Mesenchymal stem cell (in vitro differentiated cells and primary cell): ENCODE measurements at regions not wholly inside any gene's neighbourhood (a gene's known extent, or its start where the extent isn't known, plus 50 kb on each side); places are given as distances from the start of the nearest gene placed in this dataset.

Experiments
- DNase-seq: peaks from one replicate; pipeline ENCODE4 v3.0.0-alpha.2; 2013
- H2AFZ ChIP-seq: one replicate; pipeline ENCODE4 v1.6.1; 2013; ENCODE audit warnings: low read depth, mild to moderate bottlenecking, control low read depth, inconsistent platforms, low read length, moderate library complexity
- H2AK5ac ChIP-seq: 2 replicates; pipeline ENCODE4 v1.6.1; 2013; ENCODE audit warnings: low read length, moderate library complexity, mild to moderate bottlenecking, inconsistent platforms; ENCODE audit not compliant: severe bottlenecking
- H2BK120ac ChIP-seq: one replicate; pipeline ENCODE4 v1.6.1; 2013; ENCODE audit warnings: low read depth, mild to moderate bottlenecking, inconsistent platforms, low read length, moderate library complexity
- H2BK12ac ChIP-seq, 2 experiments: one replicate each; pipeline ENCODE4 v1.6.1; 2013; ENCODE audit warnings: inconsistent platforms in 2 of 2, low read length in 2 of 2, mild to moderate bottlenecking in 2 of 2, moderate library complexity in 2 of 2, control low read depth in 1 of 2
- H2BK15ac ChIP-seq: one replicate; pipeline ENCODE4 v1.6.1; 2013; ENCODE audit warnings: mild to moderate bottlenecking, low read depth, inconsistent platforms; ENCODE audit not compliant: poor library complexity, severe bottlenecking
- H2BK5ac ChIP-seq: 2 replicates; pipeline ENCODE4 v1.6.1; 2013; ENCODE audit warnings: low read depth, mild to moderate bottlenecking, low read length, control low read depth, inconsistent platforms; ENCODE audit not compliant: poor library complexity, severe bottlenecking
- H3K14ac ChIP-seq, 2 experiments: one replicate each; pipeline ENCODE4 v1.6.1; 2013; ENCODE audit warnings: inconsistent platforms in 2 of 2, low read length in 2 of 2, control low read depth in 1 of 2, mild to moderate bottlenecking in 1 of 2, moderate library complexity in 1 of 2
- H3K18ac ChIP-seq, 2 experiments: one replicate each; pipeline ENCODE4 v1.6.1; 2013; ENCODE audit warnings: inconsistent platforms in 2 of 2, low read length in 2 of 2, control low read depth in 1 of 2, low read depth in 1 of 2, mild to moderate bottlenecking in 1 of 2
- H3K23ac ChIP-seq, 2 experiments: one replicate each; pipeline ENCODE4 v1.6.1; 2013; ENCODE audit warnings: inconsistent platforms in 2 of 2, low read length in 2 of 2, mild to moderate bottlenecking in 2 of 2, moderate library complexity in 2 of 2, control low read depth in 1 of 2
- H3K27ac ChIP-seq: 2 replicates; pipeline ENCODE4 v1.5.1; 2013; ENCODE audit warnings: mild to moderate bottlenecking, moderate library complexity, low read length, control low read depth, inconsistent platforms; ENCODE audit not compliant: poor library complexity, severe bottlenecking
- H3K27me3 ChIP-seq, 2 experiments: 2 replicates each; pipeline versions ENCODE4 v1.6.1 to v1.7.0; 2013; ENCODE audit warnings: low read length in 2 of 2, mild to moderate bottlenecking in 2 of 2, moderate library complexity in 2 of 2, control low read depth in 1 of 2, inconsistent platforms in 1 of 2; ENCODE audit not compliant: control insufficient read depth in 1 of 2, insufficient read depth in 1 of 2
- H3K36me3 ChIP-seq, 2 experiments: 2 replicates each; pipeline versions ENCODE4 v1.6.1 to v1.7.0; 2013; ENCODE audit warnings: low read length in 2 of 2, control low read depth in 1 of 2, inconsistent platforms in 1 of 2, low read depth in 1 of 2, mild to moderate bottlenecking in 1 of 2; ENCODE audit not compliant: insufficient read depth in 2 of 2, control insufficient read depth in 1 of 2
- H3K4ac ChIP-seq, 2 experiments: one replicate each; pipeline ENCODE4 v1.6.1; 2013; ENCODE audit warnings: inconsistent platforms in 2 of 2, low read length in 2 of 2, mild to moderate bottlenecking in 2 of 2, moderate library complexity in 2 of 2, control low read depth in 1 of 2, low read depth in 1 of 2
- H3K4me1 ChIP-seq: 2 replicates; pipeline ENCODE4 v1.6.1; 2013; ENCODE audit warnings: low read depth, low read length, control low read depth; ENCODE audit not compliant: control insufficient read depth, insufficient read depth
- H3K4me2 ChIP-seq: 2 replicates; pipeline ENCODE4 v1.6.1; 2013; ENCODE audit warnings: low read length, mild to moderate bottlenecking, inconsistent platforms; ENCODE audit not compliant: poor library complexity, severe bottlenecking
- H3K4me3 ChIP-seq, 2 experiments: 2 replicates each; pipeline versions ENCODE4 v1.5.1 to v1.7.0; 2013; ENCODE audit warnings: low read length in 2 of 2, mild to moderate bottlenecking in 2 of 2, control low read depth in 1 of 2, low read depth in 1 of 2; ENCODE audit not compliant: insufficient read depth in 1 of 2
- H3K79me1 ChIP-seq: replicated peaks from 2 replicates; pipeline ENCODE4 v1.6.1; 2013; ENCODE audit warnings: mild to moderate bottlenecking, control low read depth, low read length, inconsistent platforms; ENCODE audit not compliant: poor library complexity, severe bottlenecking
- H3K9ac ChIP-seq: 2 replicates; pipeline ENCODE4 v1.7.0; 2013; ENCODE audit warnings: mild to moderate bottlenecking, low read length, moderate library complexity
- H3K9me3 ChIP-seq: 2 replicates; pipeline ENCODE4 v1.7.0; 2013; ENCODE audit warnings: mild to moderate bottlenecking, low read length; ENCODE audit not compliant: control insufficient read depth
- H4K8ac ChIP-seq: one replicate; pipeline ENCODE4 v1.6.1; 2013; ENCODE audit warnings: inconsistent platforms, mild to moderate bottlenecking, low read length, moderate library complexity
- H4K91ac ChIP-seq: one replicate; pipeline ENCODE4 v1.6.1; 2013; ENCODE audit warnings: mild to moderate bottlenecking, low read length, inconsistent platforms
- WGBS: methylation state at CpG from one replicate; pipeline ENCODE4 v1.1.7; 2013; ENCODE audit warnings: mixed read lengths; 5-methylcytosine and 5-hydroxymethylcytosine counted together

- no peak overlapping the region for H2BK15ac ChIP-seq
- H3K4me2 ChIP-seq: no peak overlapping the region
- H3K27me3 ChIP-seq: no peaks in the 10 kb centered on the region
- H2AFZ ChIP-seq: no peak overlapping the region
- 68% methylated on average over 7 of the region's 7 CpGs for WGBS
- no peak overlapping the region for H3K18ac ChIP-seq
- H2AK5ac ChIP-seq: no peak overlapping the region
- no peak overlapping the region for H3K4ac ChIP-seq
- no peak overlapping the region for H2BK120ac ChIP-seq
- no peaks in the 10 kb centered on the region for H3K36me3 ChIP-seq
- no peaks in the 10 kb centered on the region for H3K4me1 ChIP-seq
- no peak overlapping the region for H3K27ac ChIP-seq
- H4K91ac ChIP-seq: no peak overlapping the region
- H3K9ac ChIP-seq: no peak overlapping the region
- no peak overlapping the region for H4K8ac ChIP-seq
- H3K4me3 ChIP-seq: no peak overlapping the region
- no peaks in the 10 kb centered on the region for H3K9me3 ChIP-seq
- no peak overlapping the region for H2BK5ac ChIP-seq
- H3K23ac ChIP-seq: no peak overlapping the region
- DNase-seq: no peak
- H3K14ac ChIP-seq: no peak overlapping the region
- no peak overlapping the region for H2BK12ac ChIP-seq
- H3K79me1 ChIP-seq: no peaks in the 10 kb centered on the region
These were observed 220.1 kb downstream of the GALC start for GRCh38 chr14:87772854-87773253.

GRCh38 chr14:87767567-87767901, 225.4 kb downstream of the GALC start:
- H2BK12ac ChIP-seq: no peak overlapping the region
- no peak overlapping the region for H3K4me3 ChIP-seq
- H2AK5ac ChIP-seq: no peak overlapping the region
- H3K36me3 ChIP-seq: no peaks in the 10 kb centered on the region
- no peak overlapping the region for H4K8ac ChIP-seq
- H3K79me1 ChIP-seq: no peaks in the 10 kb centered on the region
- no peak overlapping the region for H2BK15ac ChIP-seq
- no peaks in the 10 kb centered on the region for H3K27me3 ChIP-seq
- H3K4me2 ChIP-seq: no peak overlapping the region
- no peak overlapping the region for H2BK120ac ChIP-seq
- DNase-seq: no peak
- H3K9ac ChIP-seq: no peak overlapping the region
- H2BK5ac ChIP-seq: no peak overlapping the region
- no peaks in the 10 kb centered on the region for H3K4me1 ChIP-seq
- H4K91ac ChIP-seq: no peak overlapping the region
- WGBS: 62% methylated on average over 2 of the region's 2 CpGs
- H3K18ac ChIP-seq: no peak overlapping the region
- H3K27ac ChIP-seq: no peak overlapping the region
- no peak overlapping the region for H3K14ac ChIP-seq
- H3K4ac ChIP-seq: no peak overlapping the region
- no peak overlapping the region for H3K23ac ChIP-seq
- H3K9me3 ChIP-seq: peaks cover 4% of the 10 kb centered on the region
- H2AFZ ChIP-seq: no peak overlapping the region

DNA sequence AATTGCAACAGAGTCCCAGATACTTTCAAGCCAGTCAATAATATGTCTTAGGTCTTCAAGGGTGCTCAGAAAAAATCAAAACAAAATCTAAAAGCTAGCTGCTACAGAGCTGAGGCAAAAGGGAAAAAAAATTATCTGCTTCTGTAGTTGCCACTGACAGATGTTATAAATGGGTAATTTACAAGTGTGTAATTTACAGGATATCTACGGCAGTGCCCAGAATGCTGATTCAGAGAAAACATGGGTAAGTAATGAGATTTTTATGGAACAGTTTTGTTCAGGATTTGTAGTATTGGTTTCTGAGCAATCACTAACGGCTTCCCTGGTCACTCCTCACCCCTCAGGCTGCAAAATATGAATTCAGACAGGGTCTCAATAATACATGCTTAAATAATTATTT, 234.1 kb downstream of the GALC start:
- Histone ChIP-seq H3K79me1 (no peaks in the 10 kb centered on the region), H4K8ac (no peak overlapping the region), H3K4me1 (no peaks in the 10 kb centered on the region), H2AFZ (no peak overlapping the region), H2BK15ac (no peak overlapping the region), H3K4ac (no peak overlapping the region), H3K36me3 (no peaks in the 10 kb centered on the region), H3K14ac (no peak overlapping the region), H3K18ac (no peak overlapping the region), H2BK120ac (no peak overlapping the region), H3K27me3 (no peaks in the 10 kb centered on the region), H2BK12ac (no peak overlapping the region), H3K23ac (no peak overlapping the region), H3K27ac (no peak overlapping the region), H2BK5ac (no peak overlapping the region), H3K9ac (no peak overlapping the region), H3K4me3 (no peak overlapping the region), H3K4me2 (no peak overlapping the region), H4K91ac (no peak overlapping the region), H3K9me3 (peaks cover 4% of the 10 kb centered on the region), H2AK5ac (no peak overlapping the region)
- DNase-seq: no peak
- WGBS: 53% methylated on average over 2 of the region's 2 CpGs

GRCh38 chr14:87756661-87757060, 236.3 kb downstream of the GALC start:
- H2BK120ac ChIP-seq: no peak overlapping the region
- no peaks in the 10 kb centered on the region for H3K36me3 ChIP-seq
- H3K14ac ChIP-seq: no peak overlapping the region
- H3K27ac ChIP-seq: no peak overlapping the region
- H4K91ac ChIP-seq: no peak overlapping the region
- no peak overlapping the region for H2BK12ac ChIP-seq
- no peaks in the 10 kb centered on the region for H3K4me1 ChIP-seq
- no peaks in the 10 kb centered on the region for H3K9me3 ChIP-seq
- no peak overlapping the region for H3K9ac ChIP-seq
- no peak overlapping the region for H3K18ac ChIP-seq
- no peaks in the 10 kb centered on the region for H3K27me3 ChIP-seq
- H2AK5ac ChIP-seq: no peak overlapping the region
- no peak overlapping the region for H4K8ac ChIP-seq
- H3K4me3 ChIP-seq: no peak overlapping the region
- DNase-seq: no peak
- H2BK15ac ChIP-seq: no peak overlapping the region
- 79% methylated on average over 2 of the region's 2 CpGs for WGBS
- H2AFZ ChIP-seq: no peak overlapping the region
- H3K4ac ChIP-seq: no peak overlapping the region
- H3K23ac ChIP-seq: no peak overlapping the region
- H2BK5ac ChIP-seq: no peak overlapping the region
- no peaks in the 10 kb centered on the region for H3K79me1 ChIP-seq
- no peak overlapping the region for H3K4me2 ChIP-seq
